HepG2 (cell line): ENCODE measurements at regions not wholly inside any gene's neighbourhood (a gene's known extent, or its start where the extent isn't known, plus 50 kb on each side); places are given as distances from the start of the nearest gene placed in this dataset.

Source experiments
- ATAC-seq: fragments of 200-7000 bp; cut with Tn5 transposase; 3 replicates; pipeline ENCODE4 v1.9.1; 2020; ENCODE audit warnings: mild to moderate bottlenecking, moderate library complexity
- BruUV-seq: library from RNA; stranded (reverse); fragments of 400-500 nt; replicated peaks from 2 replicates; lab custom pipeline; 2021; lab: Mats Ljungman, UMichigan
- CTCF ChIA-PET: fragments of 300-600 bp; formaldehyde crosslinking; extraction: SDS; loops from one replicate; lab custom pipeline; 2021; ENCODE audit warnings: low total read pairs, inconsistent platforms, low intra/inter-chr PET ratio; lab: Yijun Ruan, JAX
- POLR2A ChIA-PET: fragments of 350-600 bp; sonication (Branson Sonifier 250); formaldehyde crosslinking; loops from one replicate; lab custom pipeline; 2020; ENCODE audit warnings: antibody characterized with exemption, inconsistent platforms; lab: Yijun Ruan, JAX
- DNase-seq: peaks from one replicate; pipeline ENCODE4 v3.0.0-alpha.2; 2015; ENCODE audit warnings: low spot score
- FAIRE-seq: peaks from 3 replicates; lab custom pipeline; 2011; peaks lifted over from hg19 to GRCh38; lab: Jason Lieb, UNC
- H2AFZ ChIP-seq: one replicate; pipeline ENCODE4 v1.6.1; 2011; ENCODE audit warnings: low read length, inconsistent platforms
- H3K27ac ChIP-seq: fragments of 300-600 bp; 3 replicates; pipeline ENCODE4 v1.8.0; 2011; ENCODE audit warnings: mixed run types, mild to moderate bottlenecking, mixed read lengths, low read length, inconsistent platforms; ENCODE audit not compliant: insufficient read depth; ENCODE audit errors: extremely low read length
- H3K27me3 ChIP-seq, 2 experiments: fragments of 200-600 bp in 1 of 2; 2 replicates in 1 of 2; 3 replicates in 1 of 2; pipeline versions ENCODE4 v1.6.0 to v1.8.0; 2011; ENCODE audit warnings: low read length in 2 of 2, mild to moderate bottlenecking in 2 of 2, moderate library complexity in 2 of 2, inconsistent platforms in 1 of 2; ENCODE audit not compliant: insufficient read depth in 2 of 2, control insufficient read depth in 1 of 2
- H3K36me3 ChIP-seq, 2 experiments: fragments of 200-600 bp in 1 of 2; replicated peaks in 1 of 2; 2 replicates in 1 of 2; 3 replicates in 1 of 2; pipeline versions ENCODE4 v1.5.1 to v1.8.0; 2011; ENCODE audit warnings: low read length in 2 of 2, inconsistent platforms in 1 of 2; ENCODE audit not compliant: insufficient read depth in 2 of 2, control insufficient read depth in 1 of 2
- H3K4me1 ChIP-seq: 2 replicates; pipeline ENCODE4 v1.5.1; 2012; ENCODE audit warnings: low read length, inconsistent platforms; ENCODE audit not compliant: insufficient read depth
- H3K4me2 ChIP-seq: 2 replicates; pipeline ENCODE4 v1.6.0; 2011; ENCODE audit warnings: low read depth, low read length, inconsistent platforms
- H3K4me3 ChIP-seq, 3 experiments: fragments of 200-600 bp in 1 of 3; sonication (generic), shearing (Covaris generic) in 1 of 3; replicated peaks in 1 of 3; 2 replicates each; pipeline ENCODE4 v1.5.1; 2011 to 2016; ENCODE audit warnings: low read length in 3 of 3, inconsistent platforms in 2 of 3, low read depth in 2 of 3, mild to moderate bottlenecking in 2 of 3, control low read depth in 1 of 3, mixed read lengths in 1 of 3; ENCODE audit not compliant: insufficient read depth in 1 of 3
- H3K79me2 ChIP-seq: one replicate; pipeline ENCODE4 v1.6.1; 2011; ENCODE audit warnings: low read length, inconsistent platforms; ENCODE audit not compliant: insufficient read depth
- H3K9ac ChIP-seq: 2 replicates; pipeline ENCODE4 v1.6.0; 2011; ENCODE audit warnings: mild to moderate bottlenecking, low read depth, low read length, inconsistent platforms; ENCODE audit not compliant: insufficient read depth
- H3K9me3 ChIP-seq: 2 replicates; pipeline ENCODE4 v1.5.1; 2012; ENCODE audit warnings: mild to moderate bottlenecking, low read length
- H4K20me1 ChIP-seq: 2 replicates; pipeline ENCODE4 v1.6.0; 2011; ENCODE audit warnings: inconsistent platforms, mild to moderate bottlenecking, low read length, moderate library complexity; ENCODE audit not compliant: insufficient read depth
- ETV6 ChIP-seq: sonication (generic); formaldehyde crosslinking; conservative IDR thresholded peaks from 2 replicates; pipeline ENCODE4 v1.4.0; 2020; ENCODE audit warnings: missing genetic modification reagents
- PCBP1 ChIP-seq: fragments of 200-400 bp; formaldehyde crosslinking; IDR thresholded peaks from 2 replicates; pipeline ENCODE4 v1.6.1; 2017; ENCODE audit warnings: mild to moderate bottlenecking, low read depth, low read length, borderline replicate concordance
- ZEB1 ChIP-seq: IDR thresholded peaks from 2 replicates; pipeline ENCODE4 v1.6.1; 2012; ENCODE audit warnings: mild to moderate bottlenecking, low read depth, inconsistent platforms; ENCODE audit not compliant: insufficient replicate concordance
- ZNF24 ChIP-seq: fragments of 450-650 bp; IDR thresholded peaks from 2 replicates; pipeline ENCODE4 v1.6.1; 2017; ENCODE audit warnings: antibody characterized with exemption, mild to moderate bottlenecking
- ZNF33A ChIP-seq: sonication (generic); formaldehyde crosslinking; IDR thresholded peaks from 2 replicates; pipeline ENCODE4 v1.5.1; 2020; ENCODE audit warnings: missing genetic modification reagents, mild to moderate bottlenecking, moderate library complexity, borderline replicate concordance
- ZNF605 ChIP-seq: sonication (generic); formaldehyde crosslinking; IDR thresholded peaks from 2 replicates; pipeline ENCODE4 v1.8.0; 2022; ENCODE audit warnings: mild to moderate bottlenecking, missing genetic modification reagents
- ZNF747 ChIP-seq: sonication (generic); formaldehyde crosslinking; IDR thresholded peaks from 2 replicates; pipeline ENCODE4 v1.8.1; 2023; ENCODE audit warnings: missing genetic modification reagents, mild to moderate bottlenecking, borderline replicate concordance
- WGBS: methylation state at CpG from one replicate; pipeline ENCODE4 v1.1.6; 2017; ENCODE audit warnings: low lambda C conversion rate; 5-methylcytosine and 5-hydroxymethylcytosine counted together
- in situ Hi-C: cut with HindIII; loops from 2 replicates; pipeline ENCODE4 v1.10.0; 2017; ENCODE audit warnings: low pct_unique_long_range_greater_than_20kb; ENCODE audit not compliant: extremely low pct_ligation_motif_present
- intact Hi-C: fragments of 100-400 bp; cut with micrococcal nuclease; formaldehyde crosslinking; loops from one replicate; pipeline ENCODE4 v1.10.0; 2022; ENCODE audit not compliant: unreplicated experiment
- TF ChIP-seq, protein P1 (sequence below): sonication (generic); formaldehyde crosslinking; IDR thresholded peaks from 2 replicates; pipeline ENCODE4 v1.4.0; 2020; ENCODE audit warnings: mild to moderate bottlenecking, missing genetic modification reagents, borderline replicate concordance
- TF ChIP-seq, protein P2 (sequence below): sonication (generic); formaldehyde crosslinking; conservative IDR thresholded peaks from 2 replicates; pipeline ENCODE4 v1.4.0; 2020; ENCODE audit warnings: missing genetic modification reagents
- TF ChIP-seq, protein P3 (sequence below): sonication (generic); formaldehyde crosslinking; IDR thresholded peaks from 2 replicates; pipeline ENCODE4 v1.4.0; 2020; ENCODE audit warnings: mild to moderate bottlenecking, missing genetic modification reagents
- TF ChIP-seq, protein P4 (sequence below): sonication (generic); formaldehyde crosslinking; IDR thresholded peaks from 2 replicates; pipeline ENCODE4 v1.4.0; 2020; ENCODE audit warnings: missing genetic modification reagents
- TF ChIP-seq, protein P5 (sequence below): sonication (generic); formaldehyde crosslinking; conservative IDR thresholded peaks from 2 replicates; pipeline ENCODE4 v1.4.0; 2020; ENCODE audit warnings: missing genetic modification reagents

DNA sequence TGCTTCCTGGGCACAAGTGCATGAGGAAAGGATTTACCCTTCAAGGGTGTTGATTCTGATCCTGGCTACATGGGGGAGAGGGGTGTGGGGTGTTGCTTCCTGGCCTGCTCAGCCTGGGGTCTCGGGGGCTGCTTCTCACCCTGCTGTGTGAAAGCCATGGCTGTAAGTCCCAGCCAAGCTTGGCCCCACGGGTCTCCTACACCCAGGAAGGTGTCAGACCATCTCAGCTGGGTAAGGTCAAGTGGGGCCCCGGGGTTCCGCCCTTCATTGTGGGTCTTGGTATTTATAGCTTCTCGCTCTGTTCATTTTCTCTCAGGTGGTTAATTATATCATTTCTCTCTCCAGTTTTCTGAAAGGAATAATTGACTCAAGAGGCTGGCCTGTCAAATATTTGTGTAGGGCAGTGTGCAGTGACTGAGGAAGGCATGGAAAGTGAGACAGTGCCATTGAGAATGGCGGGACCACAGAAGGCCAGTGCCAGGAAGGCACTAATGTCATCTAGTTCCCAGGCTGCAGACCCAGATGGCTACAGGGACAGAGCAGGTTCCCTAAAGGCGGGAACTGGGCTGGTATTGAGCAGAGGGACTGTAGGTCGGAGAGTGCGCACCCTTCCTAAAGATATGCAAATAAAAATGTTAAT is 126.0 kb downstream of the FOXD1 start:
- DNase-seq (no peak), FAIRE-seq (no peak), ATAC-seq (no peak)
- ChIA-PET POLR2A (no interaction called here), CTCF (no interaction called here)
- Histone ChIP-seq H3K9ac (no peak overlapping the region), H3K4me2 (no peak overlapping the region), H2AFZ (no peak overlapping the region), H3K27me3 (peaks cover 0 to 5% of the 10 kb centered on the region in 2 experiments; a peak in 1 of 5 replicates), H3K36me3 (no peaks in the 10 kb centered on the region), H3K4me1 (no peaks in the 10 kb centered on the region), H3K4me3 (no peak overlapping the region), H3K79me2 (no peaks in the 10 kb centered on the region), H3K27ac (no peak overlapping the region), H4K20me1 (no peaks in the 10 kb centered on the region), H3K9me3 (no peaks in the 10 kb centered on the region)
- no TSS peak for BruUV-seq
- intact Hi-C loops (no loop called here), in situ Hi-C loops (no loop called here)
- 44% methylated on average over 7 of the region's 9 CpGs for WGBS
- TF ChIP-seq ZNF747 (CRISPR knock-in tag): no peak
- TF ChIP-seq ZNF605 (CRISPR knock-in tag): no peak
- no peak for TF ChIP-seq ZNF24
- TF ChIP-seq, protein P1, sequence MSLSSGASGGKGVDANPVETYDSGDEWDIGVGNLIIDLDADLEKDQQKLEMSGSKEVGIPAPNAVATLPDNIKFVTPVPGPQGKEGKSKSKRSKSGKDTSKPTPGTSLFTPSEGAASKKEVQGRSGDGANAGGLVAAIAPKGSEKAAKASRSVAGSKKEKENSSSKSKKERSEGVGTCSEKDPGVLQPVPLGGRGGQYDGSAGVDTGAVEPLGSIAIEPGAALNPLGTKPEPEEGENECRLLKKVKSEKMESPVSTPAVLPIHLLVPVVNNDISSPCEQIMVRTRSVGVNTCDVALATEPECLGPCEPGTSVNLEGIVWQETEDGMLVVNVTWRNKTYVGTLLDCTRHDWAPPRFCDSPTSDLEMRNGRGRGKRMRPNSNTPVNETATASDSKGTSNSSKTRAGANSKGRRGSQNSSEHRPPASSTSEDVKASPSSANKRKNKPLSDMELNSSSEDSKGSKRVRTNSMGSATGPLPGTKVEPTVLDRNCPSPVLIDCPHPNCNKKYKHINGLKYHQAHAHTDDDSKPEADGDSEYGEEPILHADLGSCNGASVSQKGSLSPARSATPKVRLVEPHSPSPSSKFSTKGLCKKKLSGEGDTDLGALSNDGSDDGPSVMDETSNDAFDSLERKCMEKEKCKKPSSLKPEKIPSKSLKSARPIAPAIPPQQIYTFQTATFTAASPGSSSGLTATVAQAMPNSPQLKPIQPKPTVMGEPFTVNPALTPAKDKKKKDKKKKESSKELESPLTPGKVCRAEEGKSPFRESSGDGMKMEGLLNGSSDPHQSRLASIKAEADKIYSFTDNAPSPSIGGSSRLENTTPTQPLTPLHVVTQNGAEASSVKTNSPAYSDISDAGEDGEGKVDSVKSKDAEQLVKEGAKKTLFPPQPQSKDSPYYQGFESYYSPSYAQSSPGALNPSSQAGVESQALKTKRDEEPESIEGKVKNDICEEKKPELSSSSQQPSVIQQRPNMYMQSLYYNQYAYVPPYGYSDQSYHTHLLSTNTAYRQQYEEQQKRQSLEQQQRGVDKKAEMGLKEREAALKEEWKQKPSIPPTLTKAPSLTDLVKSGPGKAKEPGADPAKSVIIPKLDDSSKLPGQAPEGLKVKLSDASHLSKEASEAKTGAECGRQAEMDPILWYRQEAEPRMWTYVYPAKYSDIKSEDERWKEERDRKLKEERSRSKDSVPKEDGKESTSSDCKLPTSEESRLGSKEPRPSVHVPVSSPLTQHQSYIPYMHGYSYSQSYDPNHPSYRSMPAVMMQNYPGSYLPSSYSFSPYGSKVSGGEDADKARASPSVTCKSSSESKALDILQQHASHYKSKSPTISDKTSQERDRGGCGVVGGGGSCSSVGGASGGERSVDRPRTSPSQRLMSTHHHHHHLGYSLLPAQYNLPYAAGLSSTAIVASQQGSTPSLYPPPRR (CRISPR knock-in tag): no peak
- TF ChIP-seq, protein P2, sequence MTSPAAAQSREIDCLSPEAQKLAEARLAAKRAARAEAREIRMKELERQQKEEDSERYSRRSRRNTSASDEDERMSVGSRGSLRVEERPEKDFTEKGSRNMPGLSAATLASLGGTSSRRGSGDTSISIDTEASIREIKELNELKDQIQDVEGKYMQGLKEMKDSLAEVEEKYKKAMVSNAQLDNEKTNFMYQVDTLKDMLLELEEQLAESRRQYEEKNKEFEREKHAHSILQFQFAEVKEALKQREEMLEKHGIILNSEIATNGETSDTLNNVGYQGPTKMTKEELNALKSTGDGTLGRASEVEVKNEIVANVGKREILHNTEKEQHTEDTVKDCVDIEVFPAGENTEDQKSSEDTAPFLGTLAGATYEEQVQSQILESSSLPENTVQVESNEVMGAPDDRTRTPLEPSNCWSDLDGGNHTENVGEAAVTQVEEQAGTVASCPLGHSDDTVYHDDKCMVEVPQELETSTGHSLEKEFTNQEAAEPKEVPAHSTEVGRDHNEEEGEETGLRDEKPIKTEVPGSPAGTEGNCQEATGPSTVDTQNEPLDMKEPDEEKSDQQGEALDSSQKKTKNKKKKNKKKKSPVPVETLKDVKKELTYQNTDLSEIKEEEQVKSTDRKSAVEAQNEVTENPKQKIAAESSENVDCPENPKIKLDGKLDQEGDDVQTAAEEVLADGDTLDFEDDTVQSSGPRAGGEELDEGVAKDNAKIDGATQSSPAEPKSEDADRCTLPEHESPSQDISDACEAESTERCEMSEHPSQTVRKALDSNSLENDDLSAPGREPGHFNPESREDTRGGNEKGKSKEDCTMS: no peak
- TF ChIP-seq, protein P3, sequence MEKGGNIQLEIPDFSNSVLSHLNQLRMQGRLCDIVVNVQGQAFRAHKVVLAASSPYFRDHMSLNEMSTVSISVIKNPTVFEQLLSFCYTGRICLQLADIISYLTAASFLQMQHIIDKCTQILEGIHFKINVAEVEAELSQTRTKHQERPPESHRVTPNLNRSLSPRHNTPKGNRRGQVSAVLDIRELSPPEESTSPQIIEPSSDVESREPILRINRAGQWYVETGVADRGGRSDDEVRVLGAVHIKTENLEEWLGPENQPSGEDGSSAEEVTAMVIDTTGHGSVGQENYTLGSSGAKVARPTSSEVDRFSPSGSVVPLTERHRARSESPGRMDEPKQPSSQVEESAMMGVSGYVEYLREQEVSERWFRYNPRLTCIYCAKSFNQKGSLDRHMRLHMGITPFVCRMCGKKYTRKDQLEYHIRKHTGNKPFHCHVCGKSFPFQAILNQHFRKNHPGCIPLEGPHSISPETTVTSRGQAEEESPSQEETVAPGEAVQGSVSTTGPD (CRISPR knock-in tag): no peak
- no peak for TF ChIP-seq ZNF33A
- TF ChIP-seq, protein P4, sequence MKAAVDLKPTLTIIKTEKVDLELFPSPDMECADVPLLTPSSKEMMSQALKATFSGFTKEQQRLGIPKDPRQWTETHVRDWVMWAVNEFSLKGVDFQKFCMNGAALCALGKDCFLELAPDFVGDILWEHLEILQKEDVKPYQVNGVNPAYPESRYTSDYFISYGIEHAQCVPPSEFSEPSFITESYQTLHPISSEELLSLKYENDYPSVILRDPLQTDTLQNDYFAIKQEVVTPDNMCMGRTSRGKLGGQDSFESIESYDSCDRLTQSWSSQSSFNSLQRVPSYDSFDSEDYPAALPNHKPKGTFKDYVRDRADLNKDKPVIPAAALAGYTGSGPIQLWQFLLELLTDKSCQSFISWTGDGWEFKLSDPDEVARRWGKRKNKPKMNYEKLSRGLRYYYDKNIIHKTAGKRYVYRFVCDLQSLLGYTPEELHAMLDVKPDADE (CRISPR knock-in tag): no peak
- no peak for TF ChIP-seq ETV6
- no peak for TF ChIP-seq ZEB1
- TF ChIP-seq, protein P5, sequence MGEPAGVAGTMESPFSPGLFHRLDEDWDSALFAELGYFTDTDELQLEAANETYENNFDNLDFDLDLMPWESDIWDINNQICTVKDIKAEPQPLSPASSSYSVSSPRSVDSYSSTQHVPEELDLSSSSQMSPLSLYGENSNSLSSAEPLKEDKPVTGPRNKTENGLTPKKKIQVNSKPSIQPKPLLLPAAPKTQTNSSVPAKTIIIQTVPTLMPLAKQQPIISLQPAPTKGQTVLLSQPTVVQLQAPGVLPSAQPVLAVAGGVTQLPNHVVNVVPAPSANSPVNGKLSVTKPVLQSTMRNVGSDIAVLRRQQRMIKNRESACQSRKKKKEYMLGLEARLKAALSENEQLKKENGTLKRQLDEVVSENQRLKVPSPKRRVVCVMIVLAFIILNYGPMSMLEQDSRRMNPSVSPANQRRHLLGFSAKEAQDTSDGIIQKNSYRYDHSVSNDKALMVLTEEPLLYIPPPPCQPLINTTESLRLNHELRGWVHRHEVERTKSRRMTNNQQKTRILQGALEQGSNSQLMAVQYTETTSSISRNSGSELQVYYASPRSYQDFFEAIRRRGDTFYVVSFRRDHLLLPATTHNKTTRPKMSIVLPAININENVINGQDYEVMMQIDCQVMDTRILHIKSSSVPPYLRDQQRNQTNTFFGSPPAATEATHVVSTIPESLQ (CRISPR knock-in tag): no peak
- TF ChIP-seq PCBP1: no peak
